T-helper 17 cell (primary cell): ENCODE measurements at regions not wholly inside any gene's neighbourhood (a gene's known extent, or its start where the extent isn't known, plus 50 kb on each side); places are given as distances from the start of the nearest gene placed in this dataset.

ENCODE experiments used
- ATAC-seq: fragments of 150-1000 bp; cut with Tn5 transposase; 2 replicates; pipeline ENCODE4 v1.10.0; 2021; ENCODE audit warnings: mild to moderate bottlenecking, moderate library complexity
- DNase-seq, 3 donors: peaks; one replicate each; pipeline versions ENCODE4 v3.0.0 to v3.0.0-alpha.2; 2020 to 2021
- H3K9me3 ChIP-seq: one replicate; pipeline ENCODE4 v1.7.0; 2013; ENCODE audit warnings: low read length, mild to moderate bottlenecking; ENCODE audit not compliant: control insufficient read depth, poor library complexity, severe bottlenecking
- H3K27ac Mint-ChIP-seq: one replicate; pipeline ENCODE4 v1.8.0; 2022; ENCODE audit warnings: mild to moderate bottlenecking, moderate library complexity, mixed read lengths
- H3K27me3 Mint-ChIP-seq: one replicate; pipeline ENCODE4 v1.8.0; 2022; ENCODE audit warnings: mixed read lengths
- H3K36me3 Mint-ChIP-seq: one replicate; pipeline ENCODE4 v1.8.0; 2022; ENCODE audit warnings: low read depth, mixed read lengths
- H3K4me1 Mint-ChIP-seq: one replicate; pipeline ENCODE4 v1.8.0; 2022; ENCODE audit warnings: mild to moderate bottlenecking, mixed read lengths
- H3K4me3 Mint-ChIP-seq: one replicate; pipeline ENCODE4 v1.8.0; 2022; ENCODE audit warnings: mild to moderate bottlenecking, moderate library complexity, mixed read lengths

GRCh38 chr7:84700563-84701370, 486.1 kb downstream of the SEMA3D start:
- Mint-ChIP-seq H3K36me3 (no peaks in the 10 kb centered on the region), H3K27me3 (no peaks in the 10 kb centered on the region), H3K27ac (no peak overlapping the region), H3K4me3 (no peak overlapping the region), H3K4me1 (no peaks in the 10 kb centered on the region)
- H3K9me3 ChIP-seq, result no peaks in the 10 kb centered on the region
- no peak for DNase-seq
- ATAC-seq, result no peak

GRCh38 chr7:84697506-84697905, 489.4 kb downstream of the SEMA3D start:
- H3K9me3 ChIP-seq, result no peaks in the 10 kb centered on the region
- Mint-ChIP-seq H3K27me3 (no peaks in the 10 kb centered on the region), H3K4me1 (no peaks in the 10 kb centered on the region), H3K36me3 (no peaks in the 10 kb centered on the region), H3K4me3 (no peak overlapping the region), H3K27ac (no peak overlapping the region)
- ATAC-seq (no peak), DNase-seq (no peak)

- H3K27me3 Mint-ChIP-seq, result no peaks in the 10 kb centered on the region
- ATAC-seq (no peak), DNase-seq (no peak)
- H3K4me1 Mint-ChIP-seq, result no peaks in the 10 kb centered on the region
- H3K27ac Mint-ChIP-seq, result no peak overlapping the region
- H3K4me3 Mint-ChIP-seq, result no peak overlapping the region
- no peaks in the 10 kb centered on the region for H3K9me3 ChIP-seq
- H3K36me3 Mint-ChIP-seq, result no peaks in the 10 kb centered on the region
Measured at GRCh38 chr7:84693483-84693882, 493.4 kb downstream of the SEMA3D start.

DNA sequence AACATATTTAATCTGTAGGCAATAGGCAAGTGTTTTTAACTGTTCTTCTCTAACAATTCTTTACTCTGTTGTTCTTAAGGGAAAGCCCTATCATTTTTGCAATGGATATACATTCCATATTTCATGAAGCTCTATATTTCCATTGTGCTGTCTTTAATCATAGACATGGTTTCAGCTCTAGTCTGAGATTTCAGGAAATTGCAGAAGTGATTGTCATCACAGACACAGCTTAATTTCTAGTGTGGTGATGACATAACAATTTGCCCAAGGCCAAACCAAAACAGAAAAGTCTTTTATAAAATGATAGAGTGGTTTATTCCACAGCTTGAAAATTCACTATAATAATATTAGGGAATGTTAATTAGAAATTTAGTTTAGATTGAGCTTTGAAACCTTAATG, 494.1 kb upstream of the SEMA3A start:
- H3K36me3 Mint-ChIP-seq, result no peaks in the 10 kb centered on the region
- no peaks in the 10 kb centered on the region for H3K27me3 Mint-ChIP-seq
- no peaks in the 10 kb centered on the region for H3K4me1 Mint-ChIP-seq
- ATAC-seq (no peak), DNase-seq (no peak)
- H3K27ac Mint-ChIP-seq, result no peak overlapping the region
- H3K4me3 Mint-ChIP-seq, result no peak overlapping the region
- H3K9me3 ChIP-seq, result no peaks in the 10 kb centered on the region

GRCh38 chr7:84686373-84686772, 491.8 kb upstream of the SEMA3A start:
- no peak for ATAC-seq
- H3K9me3 ChIP-seq, result no peaks in the 10 kb centered on the region
- Mint-ChIP-seq H3K4me1 (no peaks in the 10 kb centered on the region), H3K27me3 (no peaks in the 10 kb centered on the region), H3K27ac (no peak overlapping the region), H3K36me3 (no peaks in the 10 kb centered on the region), H3K4me3 (no peak overlapping the region)
- no peak for DNase-seq

DNA sequence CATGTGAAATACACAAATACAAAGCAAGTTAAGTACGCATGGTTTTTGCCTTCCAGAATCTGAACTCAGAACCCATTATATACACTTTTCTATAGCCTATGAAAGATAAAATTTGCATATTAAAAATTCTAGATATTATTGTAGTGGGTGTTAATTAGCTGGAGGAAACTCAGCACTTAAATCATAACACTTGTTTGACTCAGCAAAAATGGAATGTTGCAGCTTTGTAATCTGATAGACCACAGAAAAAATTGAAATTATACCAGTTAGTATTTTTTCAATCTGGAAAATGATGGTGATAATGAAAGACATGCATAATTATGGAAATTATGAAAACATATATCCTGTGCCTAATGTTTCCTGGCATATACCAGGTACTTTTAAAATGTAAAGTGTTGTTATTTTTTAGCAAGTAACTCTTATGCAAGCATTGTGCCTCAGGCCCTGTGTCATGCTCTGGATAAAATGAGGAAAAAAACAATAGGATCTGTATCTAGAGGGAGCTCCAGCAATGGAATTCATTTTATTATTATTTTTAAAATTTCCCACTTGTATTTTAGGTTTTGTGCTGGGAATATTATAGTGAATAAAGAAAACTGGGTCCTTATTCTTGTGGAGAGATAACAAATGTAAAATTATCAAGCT, 490.4 kb upstream of the SEMA3A start:
- no peak overlapping the region for H3K27ac Mint-ChIP-seq
- H3K27me3 Mint-ChIP-seq, result no peaks in the 10 kb centered on the region
- no peak for DNase-seq
- H3K4me1 Mint-ChIP-seq, result no peaks in the 10 kb centered on the region
- no peaks in the 10 kb centered on the region for H3K36me3 Mint-ChIP-seq
- H3K4me3 Mint-ChIP-seq, result no peak overlapping the region
- ATAC-seq, result no peak
- no peaks in the 10 kb centered on the region for H3K9me3 ChIP-seq

DNA sequence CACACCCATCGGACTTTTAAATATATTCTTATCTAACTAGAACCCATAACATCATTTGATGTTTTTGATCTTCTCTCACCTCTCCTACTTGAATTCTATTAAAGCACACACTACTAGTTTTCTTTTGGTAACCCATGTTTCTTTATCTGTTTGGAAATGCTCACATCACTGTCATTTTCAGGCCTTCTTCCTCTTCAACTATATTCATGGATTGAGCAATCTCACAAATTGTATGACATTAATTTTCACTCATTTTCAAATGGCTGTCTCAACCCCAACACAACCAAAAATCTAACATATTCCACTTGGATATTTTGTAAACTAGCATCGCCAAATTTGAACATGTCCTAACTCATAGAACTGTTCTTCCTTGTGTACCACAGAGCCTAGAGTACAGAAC, 488.0 kb upstream of the SEMA3A start:
- DNase-seq (no peak), ATAC-seq (no peak)
- H3K27me3 Mint-ChIP-seq, result no peaks in the 10 kb centered on the region
- no peaks in the 10 kb centered on the region for H3K9me3 ChIP-seq
- no peaks in the 10 kb centered on the region for H3K36me3 Mint-ChIP-seq
- no peaks in the 10 kb centered on the region for H3K4me1 Mint-ChIP-seq
- H3K27ac Mint-ChIP-seq, result no peak overlapping the region
- H3K4me3 Mint-ChIP-seq, result no peak overlapping the region

- H3K27me3 Mint-ChIP-seq, result no peaks in the 10 kb centered on the region
- no peak for ATAC-seq
- no peak overlapping the region for H3K27ac Mint-ChIP-seq
- H3K36me3 Mint-ChIP-seq, result no peaks in the 10 kb centered on the region
- H3K9me3 ChIP-seq, result no peaks in the 10 kb centered on the region
- H3K4me1 Mint-ChIP-seq, result no peaks in the 10 kb centered on the region
- DNase-seq, result no peak
- no peak overlapping the region for H3K4me3 Mint-ChIP-seq
Measured at GRCh38 chr7:84678841-84679240, 484.3 kb upstream of the SEMA3A start.

- H3K36me3 Mint-ChIP-seq, result no peaks in the 10 kb centered on the region
- ATAC-seq (no peak), DNase-seq (no peak)
- no peaks in the 10 kb centered on the region for H3K27me3 Mint-ChIP-seq
- H3K4me3 Mint-ChIP-seq, result no peak overlapping the region
- H3K27ac Mint-ChIP-seq, result no peak overlapping the region
- no peaks in the 10 kb centered on the region for H3K4me1 Mint-ChIP-seq
- H3K9me3 ChIP-seq, result no peaks in the 10 kb centered on the region
Measured at GRCh38 chr7:84677117-84677732, 482.6 kb upstream of the SEMA3A start.

DNA sequence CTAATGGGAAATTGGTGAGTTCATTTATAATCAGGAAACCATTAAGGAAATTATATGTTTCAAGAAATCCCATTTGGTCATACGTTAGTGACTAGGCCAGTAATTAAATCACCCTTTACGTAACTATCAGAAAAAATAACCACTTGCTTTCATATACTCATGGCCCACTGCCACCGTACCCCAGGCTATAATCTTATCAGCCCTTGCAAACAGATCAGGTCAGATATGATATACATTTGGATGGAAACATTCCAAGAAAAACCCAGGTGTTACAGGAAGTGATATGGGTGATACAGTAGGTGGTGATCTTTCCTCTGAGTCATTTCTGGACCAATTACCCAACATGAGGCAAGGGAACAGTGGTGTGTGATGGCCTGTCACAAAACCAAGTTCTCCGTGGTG, 481.0 kb upstream of the SEMA3A start:
- no peaks in the 10 kb centered on the region for H3K9me3 ChIP-seq
- H3K27ac Mint-ChIP-seq, result no peak overlapping the region
- no peaks in the 10 kb centered on the region for H3K36me3 Mint-ChIP-seq
- no peaks in the 10 kb centered on the region for H3K4me1 Mint-ChIP-seq
- DNase-seq (no peak), ATAC-seq (no peak)
- H3K4me3 Mint-ChIP-seq, result no peak overlapping the region
- no peaks in the 10 kb centered on the region for H3K27me3 Mint-ChIP-seq

GRCh38 chr7:84674236-84674913, 479.8 kb upstream of the SEMA3A start:
- no peak overlapping the region for H3K4me3 Mint-ChIP-seq

DNA sequence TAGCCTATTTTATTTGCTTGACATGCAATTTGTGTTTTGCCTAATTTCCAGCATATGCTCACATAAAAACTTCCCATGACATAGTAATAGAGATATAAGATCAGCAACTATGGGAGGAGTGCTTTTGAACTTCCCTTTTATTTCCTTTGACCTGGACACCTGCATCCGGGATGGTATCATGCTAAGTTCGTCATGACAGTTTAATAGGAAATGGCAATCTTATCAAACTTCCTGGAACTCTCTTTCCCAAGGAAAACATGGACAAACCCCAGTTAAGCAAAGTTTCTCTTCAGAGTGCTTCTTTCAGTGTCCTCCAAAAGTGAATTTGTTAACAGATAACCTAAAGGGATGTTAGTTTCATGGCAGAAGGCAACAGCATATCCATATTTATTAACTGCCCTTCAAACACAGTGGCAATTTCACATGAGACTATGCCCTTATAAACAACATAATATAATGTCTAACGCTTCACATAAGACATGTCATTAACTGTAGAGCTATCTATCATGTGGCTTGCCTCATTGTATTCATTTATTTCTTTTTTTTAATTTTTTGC, 474.7 kb upstream of the SEMA3A start:
- no peaks in the 10 kb centered on the region for H3K27me3 Mint-ChIP-seq
- no peak for ATAC-seq
- H3K36me3 Mint-ChIP-seq, result no peaks in the 10 kb centered on the region
- H3K4me1 Mint-ChIP-seq, result no peaks in the 10 kb centered on the region
- no peak for DNase-seq
- H3K27ac Mint-ChIP-seq, result no peak overlapping the region
- H3K9me3 ChIP-seq, result no peaks in the 10 kb centered on the region
- H3K4me3 Mint-ChIP-seq, result no peak overlapping the region

More at GRCh38 chr7:84674236-84674913, 479.8 kb upstream of the SEMA3A start:
- Mint-ChIP-seq H3K4me1 (no peaks in the 10 kb centered on the region), H3K36me3 (no peaks in the 10 kb centered on the region), H3K27me3 (no peaks in the 10 kb centered on the region), H3K27ac (no peak overlapping the region)
- H3K9me3 ChIP-seq, result no peaks in the 10 kb centered on the region
- DNase-seq (no peak), ATAC-seq (no peak)

- Mint-ChIP-seq H3K27me3 (no peaks in the 10 kb centered on the region), H3K27ac (no peak overlapping the region), H3K4me1 (no peaks in the 10 kb centered on the region), H3K4me3 (no peak overlapping the region), H3K36me3 (no peaks in the 10 kb centered on the region)
- no peak for DNase-seq
- H3K9me3 ChIP-seq, result no peaks in the 10 kb centered on the region
- no peak for ATAC-seq
Measured at GRCh38 chr7:84668116-84668515, 473.5 kb upstream of the SEMA3A start.
